Body of pancreas (tissue), 4 donors: ENCODE measurements at regions not wholly inside any gene's neighbourhood (a gene's known extent, or its start where the extent isn't known, plus 50 kb on each side); places are given as distances from the start of the nearest gene placed in this dataset.

Experiments used
- ATAC-seq: fragments of 150-250 bp; one replicate; pipeline ENCODE4 v1.9.1; 2016
- DNase-seq, 4 donors: peaks; one replicate each; pipeline ENCODE4 v3.0.0-alpha.2; 2019
- H3K27ac ChIP-seq, 4 donors: fragments of 200-600 bp; sonication (generic); 1 replicate in 3 of 4; 2 replicates in 1 of 4; pipeline versions ENCODE4 v1.5.1 to v1.6.1; 2016 to 2019; ENCODE audit warnings: mild to moderate bottlenecking in 1 of 4, mixed read lengths in 1 of 4, moderate library complexity in 1 of 4
- H3K27me3 ChIP-seq, 2 donors: fragments of 200-600 bp; sonication (generic); one replicate each; pipeline ENCODE4 v1.6.0; 2016; ENCODE audit warnings: mild to moderate bottlenecking in 1 of 2
- H3K36me3 ChIP-seq, 2 donors: fragments of 200-600 bp; sonication (generic); replicated peaks in 1 of 2; 2 replicates each; pipeline ENCODE4 v1.5.1; 2016; ENCODE audit warnings: low read depth in 2 of 2; ENCODE audit not compliant: insufficient read depth in 1 of 2
- H3K4me1 ChIP-seq: fragments of 200-600 bp; sonication (generic); one replicate; pipeline ENCODE4 v1.6.0; 2016
- H3K4me3 ChIP-seq, 2 donors: fragments of 200-600 bp; sonication (generic); 1 replicate in 1 of 2; 2 replicates in 1 of 2; pipeline ENCODE4 v1.5.1; 2016 to 2019
- H3K9me3 ChIP-seq, 3 donors: fragments of 200-600 bp; sonication (generic); 1 replicate in 2 of 3; 2 replicates in 1 of 3; pipeline ENCODE4 v1.5.1; 2016
- POLR2A ChIP-seq, 3 donors: fragments of 450-650 bp; IDR thresholded peaks; one replicate each; pipeline ENCODE4 v1.6.1; 2016; ENCODE audit warnings: antibody characterized with exemption in 3 of 3, mild to moderate bottlenecking in 2 of 3
- WGBS, 2 donors: methylation state at CpG; one replicate each; pipeline ENCODE4 v1.1.5; 2017; 5-methylcytosine and 5-hydroxymethylcytosine counted together
- intact Hi-C: fragments of 100-400 bp; cut with DNase I; formaldehyde crosslinking; loops from one replicate; pipeline ENCODE4 v1.15.1; 2023
- TF ChIP-seq, protein P1 (sequence below), 7 experiments: fragments of 450-650 bp in 4 of 7; fragments of 200-600 bp in 3 of 7; sonication (generic) in 3 of 7; IDR thresholded peaks; one replicate each; pipeline ENCODE4 v1.5.1; 2016 to 2019; ENCODE audit warnings: antibody characterized with exemption in 7 of 7

DNA sequence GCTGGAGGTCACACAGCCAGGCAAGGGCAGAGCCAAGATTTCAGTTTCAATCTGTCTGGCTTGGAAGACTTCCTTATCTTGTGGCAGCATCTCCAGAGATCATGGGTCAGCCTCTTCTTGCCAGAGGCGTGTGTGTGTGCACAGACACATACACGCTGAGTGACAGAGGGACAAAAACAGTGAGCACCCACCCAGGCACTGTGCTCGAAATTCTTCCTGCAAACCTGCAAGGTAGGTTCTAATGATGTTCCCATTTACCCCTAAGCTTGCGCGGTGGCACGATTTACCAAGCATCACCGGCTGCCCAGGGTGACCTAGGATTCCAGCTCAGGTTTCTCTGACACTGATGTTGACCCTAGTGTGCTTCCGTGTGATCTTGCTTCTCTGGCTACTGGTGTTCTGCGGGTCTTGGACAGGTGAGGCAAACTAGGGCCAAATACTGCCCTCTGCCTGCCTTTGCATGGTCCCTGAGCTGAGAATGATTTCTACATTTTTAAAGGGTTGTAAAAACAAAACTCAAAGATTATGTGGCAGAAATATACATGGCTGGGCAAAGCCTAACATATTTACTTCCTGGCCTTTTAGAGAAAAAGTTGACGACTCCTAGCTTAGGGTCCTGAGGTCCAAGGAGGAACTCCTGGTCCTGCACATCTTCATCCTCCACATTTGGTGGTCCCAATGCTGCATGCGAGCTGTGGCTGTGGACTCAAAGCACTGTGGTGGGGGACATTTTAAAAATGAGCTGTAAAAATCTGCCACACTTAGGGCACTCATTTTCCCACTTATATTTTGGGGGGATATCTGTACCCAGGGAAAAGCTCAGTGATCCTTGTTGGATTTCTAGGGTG, 268.5 kb downstream of the RPS24 start:
- TF ChIP-seq POLR2A (IDR thresholded peaks at IDR 0.05) = no peak
- TF ChIP-seq, protein P1, sequence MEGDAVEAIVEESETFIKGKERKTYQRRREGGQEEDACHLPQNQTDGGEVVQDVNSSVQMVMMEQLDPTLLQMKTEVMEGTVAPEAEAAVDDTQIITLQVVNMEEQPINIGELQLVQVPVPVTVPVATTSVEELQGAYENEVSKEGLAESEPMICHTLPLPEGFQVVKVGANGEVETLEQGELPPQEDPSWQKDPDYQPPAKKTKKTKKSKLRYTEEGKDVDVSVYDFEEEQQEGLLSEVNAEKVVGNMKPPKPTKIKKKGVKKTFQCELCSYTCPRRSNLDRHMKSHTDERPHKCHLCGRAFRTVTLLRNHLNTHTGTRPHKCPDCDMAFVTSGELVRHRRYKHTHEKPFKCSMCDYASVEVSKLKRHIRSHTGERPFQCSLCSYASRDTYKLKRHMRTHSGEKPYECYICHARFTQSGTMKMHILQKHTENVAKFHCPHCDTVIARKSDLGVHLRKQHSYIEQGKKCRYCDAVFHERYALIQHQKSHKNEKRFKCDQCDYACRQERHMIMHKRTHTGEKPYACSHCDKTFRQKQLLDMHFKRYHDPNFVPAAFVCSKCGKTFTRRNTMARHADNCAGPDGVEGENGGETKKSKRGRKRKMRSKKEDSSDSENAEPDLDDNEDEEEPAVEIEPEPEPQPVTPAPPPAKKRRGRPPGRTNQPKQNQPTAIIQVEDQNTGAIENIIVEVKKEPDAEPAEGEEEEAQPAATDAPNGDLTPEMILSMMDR (IDR thresholded peaks at IDR 0.05) = peak in 3 of 7 experiments; percentile 16 to 26 (median 21)
- Histone ChIP-seq H3K36me3 (no peaks in the 10 kb centered on the region), H3K4me1 (peaks cover 14% of the 10 kb centered on the region), H3K4me3 (no peak overlapping the region), H3K27me3 (no peaks in the 10 kb centered on the region), H3K27ac (peak overlapping the region; percentile 79 to 97 (median 91)), H3K9me3 (no peaks in the 10 kb centered on the region)
- DNase-seq = no peak
- no peak for ATAC-seq
- WGBS, 2 donors = 71 to 84% methylated on average over 11 of the region's 11 CpGs
- intact Hi-C loops = no loop called here

DNA sequence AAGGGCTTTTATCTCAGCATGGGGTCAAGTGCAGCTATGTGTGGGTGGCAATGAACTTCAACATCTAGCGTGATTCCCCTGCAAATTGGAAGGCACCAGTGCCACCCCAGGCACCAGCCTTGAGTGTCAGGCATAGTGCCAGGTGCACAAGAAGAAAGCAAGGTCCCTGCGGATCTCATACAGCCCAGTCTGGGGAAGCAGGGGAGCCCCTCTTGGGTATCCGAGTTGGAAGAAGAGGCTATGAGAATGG, 269.0 kb downstream of the RPS24 start:
- Histone ChIP-seq H3K9me3 (no peaks in the 10 kb centered on the region), H3K27ac (peak overlapping the region; percentile 79 to 97 (median 91)), H3K4me3 (peak overlapping the region; percentile 6 to 45), H3K27me3 (no peaks in the 10 kb centered on the region), H3K4me1 (peaks cover 14% of the 10 kb centered on the region), H3K36me3 (no peaks in the 10 kb centered on the region)
- intact Hi-C loops = no loop called here
- TF ChIP-seq, protein P1 (IDR thresholded peaks at IDR 0.05) = no peak
- no peak for TF ChIP-seq POLR2A (IDR thresholded peaks at IDR 0.05)
- 0 to 2% methylated on average over 1 to 3 of the region's 3 CpGs for WGBS, 2 donors
- DNase-seq (no peak), ATAC-seq (no peak)

DNA sequence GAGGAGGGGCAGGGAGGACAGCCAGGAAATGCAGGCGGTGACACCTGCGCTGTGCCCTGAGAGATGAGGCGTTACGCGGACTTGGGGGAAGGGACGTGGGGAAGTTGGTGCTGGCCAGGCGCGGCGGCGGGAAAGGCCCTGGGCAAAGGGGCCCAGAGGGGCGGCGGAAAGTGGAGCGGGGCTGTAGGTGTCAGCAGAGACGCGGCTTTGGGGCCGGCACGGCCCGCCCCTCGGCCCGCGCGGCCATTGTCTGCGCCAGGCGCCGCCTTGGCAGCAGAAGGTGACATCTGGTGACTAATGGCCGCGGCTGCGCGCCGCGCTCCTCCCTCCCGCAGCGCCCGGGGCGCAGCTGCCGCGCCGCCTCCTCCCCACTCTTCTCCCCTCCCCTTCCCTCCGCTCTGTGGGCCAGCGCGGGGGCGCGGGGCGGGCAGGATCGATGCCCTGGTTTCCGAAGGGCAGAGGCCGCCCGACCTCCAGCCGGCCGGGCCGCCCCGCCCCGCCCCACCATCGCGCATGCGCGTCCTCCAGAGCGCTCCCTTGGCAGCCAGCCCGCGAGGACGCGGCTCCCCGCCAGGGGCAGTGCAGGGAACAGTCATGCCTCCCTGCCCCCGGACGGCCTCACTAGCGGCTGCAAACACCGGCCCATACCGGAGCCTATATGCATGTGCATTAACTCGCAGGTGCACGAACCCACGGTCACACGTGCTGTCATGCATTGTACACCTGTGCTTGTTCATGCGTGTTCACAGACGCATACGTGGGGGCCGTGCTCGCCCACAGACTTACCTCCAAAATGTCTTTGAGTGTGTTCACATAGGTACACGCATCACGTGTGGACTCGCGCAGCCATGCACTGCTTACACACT, 269.6 kb downstream of the RPS24 start:
- TF ChIP-seq, protein P1 (IDR thresholded peaks at IDR 0.05) = peak; percentile 46 to 96 (median 81)
- TF ChIP-seq POLR2A (IDR thresholded peaks at IDR 0.05) = peak; percentile 76 to 91 (median 88)
- no peaks in the 10 kb centered on the region for H3K9me3 ChIP-seq
- 7 to 15% methylated on average over 28 to 64 of the region's 81 CpGs for WGBS, 2 donors
- intact Hi-C loops = no loop called here
- H3K36me3 ChIP-seq = no peaks in the 10 kb centered on the region
- DNase-seq (peak; percentile 96 to 97 (median 96)), ATAC-seq (peak; percentile 95)
- peaks cover 14% of the 10 kb centered on the region for H3K4me1 ChIP-seq
- peak overlapping the region; percentile 79 to 97 (median 91) for H3K27ac ChIP-seq
- peak overlapping the region; percentile 6 to 45 for H3K4me3 ChIP-seq
- no peaks in the 10 kb centered on the region for H3K27me3 ChIP-seq

DNA sequence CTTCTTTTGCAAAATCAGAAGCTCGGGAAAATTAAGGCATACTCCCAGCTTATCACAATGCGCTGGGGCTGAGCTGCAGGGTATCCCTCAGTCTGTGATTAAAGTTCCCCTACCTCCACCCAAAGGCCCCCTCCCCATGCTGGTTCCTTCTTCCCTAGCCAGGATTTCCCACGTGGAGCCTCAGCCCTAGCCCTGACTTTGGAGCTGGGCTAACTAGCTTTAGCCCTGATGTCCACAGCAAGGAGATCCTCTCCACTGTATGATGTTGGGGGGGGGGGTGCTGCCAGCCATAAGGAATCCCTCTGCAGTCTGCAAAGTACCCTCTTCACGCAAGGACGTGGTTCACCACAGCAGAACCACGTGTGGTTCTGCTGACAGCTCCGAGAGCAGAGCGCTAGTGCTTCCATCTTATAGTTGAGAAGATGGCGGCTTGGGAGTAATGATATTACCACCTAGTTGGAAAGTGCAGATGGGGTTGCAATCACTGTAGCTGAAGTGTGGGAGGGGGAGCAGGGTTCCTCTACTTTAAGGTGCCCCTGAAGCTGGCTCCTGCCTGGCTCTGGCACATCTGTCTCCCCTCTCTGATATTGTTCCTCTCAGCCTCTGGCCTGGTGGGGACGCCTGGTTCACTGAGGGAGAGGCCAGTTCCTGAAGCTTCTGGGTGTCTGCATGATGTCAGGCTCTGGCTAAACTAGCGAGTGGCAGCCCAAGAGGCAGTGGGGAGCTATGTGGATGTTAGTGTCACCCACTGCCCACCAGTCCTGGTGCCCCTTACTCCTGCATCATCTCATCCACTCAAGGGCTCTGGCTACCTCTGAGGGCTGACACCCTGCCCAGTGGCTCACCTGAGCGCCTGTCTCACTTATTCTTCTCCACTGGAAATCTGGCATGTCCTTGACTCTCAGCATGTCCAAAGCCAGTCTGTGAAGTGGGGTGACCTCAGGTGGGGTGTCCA, 270.7 kb downstream of the RPS24 start:
- DNase-seq (no peak), ATAC-seq (no peak)
- H3K27me3 ChIP-seq = no peaks in the 10 kb centered on the region
- H3K4me1 ChIP-seq = peaks cover 14% of the 10 kb centered on the region
- intact Hi-C loops = no loop called here
- no peak overlapping the region for H3K4me3 ChIP-seq
- 85 to 94% methylated on average over 12 of the region's 12 CpGs for WGBS, 2 donors
- TF ChIP-seq, protein P1 (IDR thresholded peaks at IDR 0.05) = no peak
- no peak for TF ChIP-seq POLR2A (IDR thresholded peaks at IDR 0.05)
- H3K9me3 ChIP-seq = no peaks in the 10 kb centered on the region
- no peaks in the 10 kb centered on the region for H3K36me3 ChIP-seq
- H3K27ac ChIP-seq = peak overlapping the region in 1 of 4 donors; percentile 91
